ENCODE measurements at regions not wholly inside any gene's neighbourhood (a gene's known extent, or its start where the extent isn't known, plus 50 kb on each side); places are given as distances from the start of the nearest gene placed in this dataset.

DNA sequence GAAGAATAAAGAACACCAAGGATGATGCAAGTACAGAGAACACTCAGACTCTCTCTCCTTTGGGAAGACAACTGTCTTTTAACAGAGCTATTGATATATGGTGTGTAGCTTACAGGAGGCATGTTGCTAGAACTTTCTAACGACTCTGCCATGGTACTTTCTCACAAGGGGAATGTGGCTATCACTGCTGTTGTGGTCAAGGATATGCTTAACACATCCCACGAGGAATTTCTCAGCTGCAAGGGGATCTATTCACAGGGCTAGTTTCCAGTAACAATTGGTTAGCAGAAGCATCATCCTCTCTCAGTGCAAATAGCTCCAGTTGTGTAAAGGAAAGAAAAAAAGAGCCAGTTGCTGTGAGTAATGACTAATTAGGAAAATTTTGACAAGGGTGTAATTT is 826.0 kb downstream of the SORCS1 start:
- no peak for TF ChIP-seq YY1 (IDR thresholded peaks at IDR 0.05; ENCODE audit: insufficient read depth, insufficient read length)
- no peak for TF ChIP-seq ZNF274 (IDR thresholded peaks at IDR 0.05; ENCODE audit: low read depth, low read length)

Measured in NT2/D1 (cell line).